ACC112 (cell line): ENCODE measurements at regions not wholly inside any gene's neighbourhood (a gene's known extent, or its start where the extent isn't known, plus 50 kb on each side); places are given as distances from the start of the nearest gene placed in this dataset.

Experiments used
- H2AFZ ChIP-seq: fragments of 200-600 bp; sonication (generic); one replicate; pipeline ENCODE4 v1.6.0; 2017; ENCODE audit warnings: antibody characterized with exemption, low read length; ENCODE audit not compliant: unreplicated experiment
- H3K27ac ChIP-seq: fragments of 200-600 bp; sonication (generic); 2 replicates; pipeline ENCODE4 v1.5.1; 2014; ENCODE audit warnings: low read depth, mild to moderate bottlenecking, antibody characterized with exemption, low read length, moderate library complexity
- H3K27me3 ChIP-seq: fragments of 200-600 bp; sonication (generic); 2 replicates; pipeline ENCODE4 v1.6.1; 2014; ENCODE audit warnings: mild to moderate bottlenecking, antibody characterized with exemption, low read length, moderate library complexity, mixed read lengths; ENCODE audit not compliant: insufficient read depth
- H3K36me3 ChIP-seq: fragments of 200-600 bp; sonication (generic); 2 replicates; pipeline ENCODE4 v1.6.1; 2016; ENCODE audit warnings: mild to moderate bottlenecking, antibody characterized with exemption, low read length, moderate library complexity, mixed read lengths; ENCODE audit not compliant: insufficient read depth
- H3K4me1 ChIP-seq: fragments of 200-600 bp; sonication (generic); one replicate; pipeline ENCODE4 v1.6.1; 2016; ENCODE audit warnings: low read length, mixed read lengths; ENCODE audit not compliant: insufficient read depth, unreplicated experiment, control insufficient read depth
- H3K4me3 ChIP-seq: fragments of 200-600 bp; sonication (generic); 2 replicates; pipeline ENCODE4 v1.5.1; 2014; ENCODE audit warnings: mild to moderate bottlenecking, low read depth, low read length
- H3K79me2 ChIP-seq: fragments of 200-600 bp; sonication (generic); one replicate; pipeline ENCODE4 v1.6.0; 2016; ENCODE audit warnings: low read length; ENCODE audit not compliant: control insufficient read depth, unreplicated experiment, insufficient read depth

DNA sequence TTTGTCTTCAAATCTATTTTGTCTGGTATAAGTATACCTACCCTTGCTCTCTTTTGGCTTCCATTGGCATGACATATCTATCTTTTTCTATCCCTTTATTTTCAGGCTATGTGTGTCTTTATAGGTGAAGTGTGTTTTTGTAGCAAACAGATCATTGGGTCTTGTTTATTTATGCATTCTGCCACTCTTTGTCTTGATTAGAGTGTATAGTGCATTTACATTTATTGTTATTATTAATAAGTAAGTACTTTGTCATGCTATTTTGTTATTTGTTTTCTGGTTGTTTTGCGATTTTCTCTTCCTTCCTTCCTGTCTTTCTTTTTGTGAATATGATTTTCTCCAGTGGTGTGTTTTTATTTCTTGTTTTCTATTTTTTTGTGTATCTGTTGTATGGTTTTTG lies 188.6 kb downstream of the GLUD2 start:
- no peak overlapping the region for H2AFZ ChIP-seq
- H3K27ac ChIP-seq = no peak overlapping the region
- H3K27me3 ChIP-seq = no peaks in the 10 kb centered on the region
- no peaks in the 10 kb centered on the region for H3K36me3 ChIP-seq
- H3K4me1 ChIP-seq = no peaks in the 10 kb centered on the region
- H3K79me2 ChIP-seq = no peaks in the 10 kb centered on the region
- no peak overlapping the region for H3K4me3 ChIP-seq

DNA sequence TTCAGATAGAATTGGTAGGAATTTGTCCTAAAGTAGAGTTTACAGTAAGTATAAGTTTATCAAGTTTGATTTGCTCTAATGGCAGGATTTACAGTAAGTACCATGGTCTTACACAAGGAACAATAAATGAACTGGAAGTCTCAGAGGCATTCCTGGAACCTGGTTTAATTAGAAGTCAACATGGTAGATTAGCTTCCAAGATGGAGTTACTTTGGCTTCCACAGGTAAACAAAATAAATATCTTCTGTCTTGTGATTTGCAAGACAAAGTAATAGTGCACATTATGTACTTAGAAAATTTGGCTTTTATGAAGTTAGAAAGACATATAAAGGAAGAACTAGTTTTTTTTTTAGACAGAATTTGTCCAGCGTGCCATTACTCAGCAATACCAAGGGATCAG lies 190.7 kb downstream of the GLUD2 start:
- Histone ChIP-seq H3K27ac (no peak overlapping the region), H2AFZ (no peak overlapping the region), H3K4me3 (no peak overlapping the region), H3K4me1 (no peaks in the 10 kb centered on the region), H3K79me2 (no peaks in the 10 kb centered on the region), H3K27me3 (no peaks in the 10 kb centered on the region), H3K36me3 (no peaks in the 10 kb centered on the region)

DNA sequence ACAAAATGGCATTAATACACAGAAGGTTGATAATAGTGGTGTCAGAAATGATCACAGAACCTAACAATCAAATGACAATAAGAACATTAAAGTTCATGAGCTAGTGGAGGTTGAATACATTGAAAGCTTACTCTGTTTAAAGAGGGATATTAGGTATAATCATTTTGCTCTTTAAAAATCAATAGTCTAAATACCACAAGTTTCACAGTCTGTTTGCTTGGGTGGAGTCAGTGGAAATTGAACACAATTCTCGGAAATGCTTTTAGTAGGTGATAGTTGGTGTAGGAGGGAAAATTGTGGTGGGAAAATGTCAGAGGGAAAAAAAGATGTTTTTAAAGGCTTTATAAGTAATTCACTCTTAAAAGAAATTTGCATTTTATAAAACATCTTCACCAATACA lies 197.1 kb downstream of the GLUD2 start:
- Histone ChIP-seq H3K79me2 (no peaks in the 10 kb centered on the region), H3K27ac (no peak overlapping the region), H3K4me3 (no peak overlapping the region), H3K4me1 (no peaks in the 10 kb centered on the region), H3K27me3 (no peaks in the 10 kb centered on the region), H3K36me3 (no peaks in the 10 kb centered on the region), H2AFZ (no peak overlapping the region)

DNA sequence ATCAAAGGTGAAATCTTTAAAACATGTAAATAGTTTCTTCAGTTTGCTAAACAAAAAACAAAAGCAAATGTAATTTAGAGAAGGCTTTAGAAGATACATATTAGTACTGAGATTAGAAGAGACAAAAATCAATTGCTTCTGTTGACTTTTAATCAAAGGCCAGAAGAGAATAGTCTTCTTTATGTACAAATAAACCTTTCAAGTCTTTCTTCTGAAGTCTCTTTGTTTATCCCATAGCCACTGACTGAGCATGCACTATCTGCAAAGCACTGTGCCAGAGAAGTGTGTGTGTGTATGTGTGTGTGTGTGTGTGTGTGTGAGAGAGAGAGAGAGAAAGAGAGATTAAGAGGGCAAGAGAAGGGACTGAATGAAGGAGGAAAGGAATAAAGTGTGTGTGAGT lies 198.4 kb downstream of the GLUD2 start:
- Histone ChIP-seq H3K27ac (no peak overlapping the region), H3K4me1 (no peaks in the 10 kb centered on the region)

DNA sequence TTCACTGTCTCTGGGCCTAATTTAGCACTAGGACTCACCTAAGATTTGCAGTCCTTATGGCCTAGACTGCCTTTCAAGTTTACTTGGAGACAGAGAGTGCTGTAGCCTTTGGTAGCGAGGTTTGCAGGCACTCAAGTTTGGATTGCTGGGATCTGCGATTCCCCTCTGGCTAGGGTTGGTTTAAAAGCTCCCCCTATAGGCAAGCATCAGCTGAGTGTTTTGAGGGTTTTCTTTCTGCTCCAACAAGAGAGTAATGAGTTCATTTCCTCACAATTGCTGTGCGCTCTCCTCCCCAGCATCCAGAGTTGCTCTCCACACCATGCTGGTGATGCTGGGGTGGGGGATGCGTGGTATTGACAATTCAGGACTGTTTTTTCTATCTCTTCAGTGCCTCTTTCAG lies 206.9 kb downstream of the GLUD2 start:
- H3K27ac ChIP-seq = no peak overlapping the region
- no peak overlapping the region for H2AFZ ChIP-seq
- H3K36me3 ChIP-seq = no peaks in the 10 kb centered on the region
- no peak overlapping the region for H3K4me3 ChIP-seq
- H3K79me2 ChIP-seq = no peaks in the 10 kb centered on the region
- no peaks in the 10 kb centered on the region for H3K27me3 ChIP-seq
- H3K4me1 ChIP-seq = peaks cover 5% of the 10 kb centered on the region

More for the DNA sequence above, 198.4 kb downstream of the GLUD2 start:
- Histone ChIP-seq H3K27me3 (no peaks in the 10 kb centered on the region), H2AFZ (no peak overlapping the region), H3K36me3 (no peaks in the 10 kb centered on the region), H3K79me2 (no peaks in the 10 kb centered on the region), H3K4me3 (no peak overlapping the region)

DNA sequence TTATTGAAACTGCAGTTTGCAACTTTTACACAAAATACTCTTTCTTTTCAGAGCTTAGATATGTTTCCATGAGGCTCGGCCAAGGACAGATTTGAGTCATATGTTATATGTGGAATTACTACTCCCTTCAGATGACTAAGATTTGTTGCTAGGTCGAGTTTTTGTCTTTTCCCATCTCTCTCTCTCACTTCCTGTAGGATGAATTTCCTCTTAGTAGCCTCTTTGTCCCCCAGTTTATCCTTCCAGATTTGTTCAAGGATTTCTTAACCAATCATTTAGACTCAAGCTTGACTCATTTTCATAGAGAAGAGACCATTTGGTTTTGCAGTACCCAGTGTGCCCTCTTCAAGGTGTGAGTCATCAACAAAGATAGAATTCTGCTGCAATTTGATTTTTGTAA lies 209.2 kb downstream of the GLUD2 start:
- H3K27ac ChIP-seq = peak overlapping the region; percentile 59
- no peaks in the 10 kb centered on the region for H3K36me3 ChIP-seq
- H3K4me3 ChIP-seq = no peak overlapping the region
- H2AFZ ChIP-seq = no peak overlapping the region
- peaks cover 5% of the 10 kb centered on the region for H3K4me1 ChIP-seq
- no peaks in the 10 kb centered on the region for H3K27me3 ChIP-seq
- H3K79me2 ChIP-seq = no peaks in the 10 kb centered on the region

DNA sequence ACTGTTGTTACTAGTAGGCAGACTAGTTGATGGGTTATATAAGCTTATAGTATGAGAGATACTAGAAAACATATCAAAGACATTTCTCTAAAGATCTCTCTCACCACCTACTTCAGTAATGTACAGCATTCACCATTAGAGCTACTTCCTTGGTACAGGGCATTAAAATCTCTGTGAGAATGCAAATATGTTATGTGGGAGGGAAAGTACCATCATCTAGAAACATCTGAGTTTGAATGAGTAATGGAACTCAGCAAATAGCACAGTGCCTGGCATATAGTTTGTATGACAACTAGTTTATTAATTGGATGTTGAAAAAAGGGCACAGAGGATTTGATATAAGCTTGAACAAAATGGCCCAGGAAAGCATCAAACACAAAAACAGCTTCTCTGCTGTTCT lies 211.1 kb downstream of the GLUD2 start:
- Histone ChIP-seq H3K4me1 (peaks cover 5% of the 10 kb centered on the region), H3K79me2 (no peaks in the 10 kb centered on the region), H3K27ac (no peak overlapping the region), H3K4me3 (no peak overlapping the region), H3K36me3 (no peaks in the 10 kb centered on the region), H3K27me3 (no peaks in the 10 kb centered on the region), H2AFZ (no peak overlapping the region)

DNA sequence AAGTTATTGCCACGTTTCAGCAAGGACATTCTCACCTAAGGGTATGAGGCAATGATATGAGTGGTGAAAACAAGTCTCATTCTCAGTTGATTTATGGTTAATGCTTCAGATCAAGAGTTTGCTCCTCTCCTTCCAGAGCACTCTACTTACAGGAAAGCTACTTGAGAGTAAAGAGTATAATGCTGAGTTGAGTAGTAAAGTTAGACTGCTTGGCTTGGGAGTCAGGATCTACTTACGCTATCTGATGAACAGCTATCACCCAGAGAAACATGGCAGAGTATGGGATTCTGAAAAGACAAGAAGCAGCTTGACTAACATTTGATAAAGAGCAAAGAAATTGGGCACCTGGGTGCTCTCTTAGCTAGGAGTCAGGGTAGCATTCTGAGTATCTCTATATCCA lies 211.8 kb downstream of the GLUD2 start:
- H3K27ac ChIP-seq = no peak overlapping the region
- H3K4me3 ChIP-seq = no peak overlapping the region
- no peaks in the 10 kb centered on the region for H3K79me2 ChIP-seq
- H3K4me1 ChIP-seq = peaks cover 5% of the 10 kb centered on the region
- H2AFZ ChIP-seq = no peak overlapping the region
- no peaks in the 10 kb centered on the region for H3K36me3 ChIP-seq
- no peaks in the 10 kb centered on the region for H3K27me3 ChIP-seq

DNA sequence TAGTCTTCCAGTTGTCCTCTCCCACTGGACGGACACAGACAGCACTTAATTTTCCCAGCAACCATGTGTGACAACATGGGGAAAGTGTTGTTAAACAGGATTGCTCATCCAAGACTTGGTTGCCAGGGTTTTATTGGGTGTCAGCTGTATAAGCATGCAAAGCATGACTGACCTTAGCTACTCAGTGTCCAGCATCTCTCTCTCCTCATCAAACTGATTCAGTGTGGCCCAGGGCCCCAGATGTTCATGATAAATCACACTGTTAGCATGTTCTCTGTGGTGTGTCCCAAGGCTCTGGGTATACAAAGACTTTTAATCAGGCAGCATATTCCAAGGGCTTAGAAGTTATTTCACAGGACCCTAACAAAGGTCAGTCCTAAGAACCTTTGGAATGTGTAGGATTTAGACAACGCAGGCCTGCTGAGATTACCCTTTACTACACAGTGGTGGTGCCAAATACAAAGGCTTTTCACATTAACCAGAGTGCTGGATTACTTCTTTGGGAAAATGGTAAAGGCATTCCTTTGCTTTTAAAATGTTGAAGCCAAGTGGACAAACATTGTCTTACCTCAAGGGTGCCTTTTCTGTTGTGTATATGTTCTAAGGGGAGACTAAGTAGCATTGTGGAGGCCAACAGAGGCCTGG lies 213.3 kb downstream of the GLUD2 start:
- no peak overlapping the region for H3K4me3 ChIP-seq
- no peak overlapping the region for H3K27ac ChIP-seq
- H3K36me3 ChIP-seq = no peaks in the 10 kb centered on the region
- no peak overlapping the region for H2AFZ ChIP-seq
- H3K27me3 ChIP-seq = no peaks in the 10 kb centered on the region
- H3K4me1 ChIP-seq = peaks cover 5% of the 10 kb centered on the region
- no peaks in the 10 kb centered on the region for H3K79me2 ChIP-seq

DNA sequence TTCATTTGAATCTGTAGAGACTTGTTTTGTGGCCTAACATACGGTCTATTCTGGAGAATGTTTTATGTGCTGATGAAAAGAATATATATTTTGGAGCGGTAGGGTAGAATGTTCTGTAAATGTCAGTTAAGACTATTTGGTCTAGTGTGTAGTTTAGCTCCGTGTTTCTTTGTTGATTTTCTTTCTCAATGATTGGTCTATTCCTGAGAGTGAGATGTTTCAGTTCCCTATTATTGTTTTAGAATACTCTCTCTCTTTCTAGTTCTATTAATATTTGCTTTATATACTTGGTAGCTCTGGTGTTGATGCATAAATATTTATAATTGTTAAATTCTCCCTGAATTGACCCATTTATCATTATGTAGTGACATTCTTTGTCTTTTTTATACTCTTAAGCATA lies 236.5 kb downstream of the GLUD2 start:
- no peak overlapping the region for H3K4me3 ChIP-seq
- H3K4me1 ChIP-seq = no peaks in the 10 kb centered on the region
- no peaks in the 10 kb centered on the region for H3K79me2 ChIP-seq
- H3K27me3 ChIP-seq = no peaks in the 10 kb centered on the region
- no peak overlapping the region for H3K27ac ChIP-seq
- no peaks in the 10 kb centered on the region for H3K36me3 ChIP-seq
- H2AFZ ChIP-seq = no peak overlapping the region

DNA sequence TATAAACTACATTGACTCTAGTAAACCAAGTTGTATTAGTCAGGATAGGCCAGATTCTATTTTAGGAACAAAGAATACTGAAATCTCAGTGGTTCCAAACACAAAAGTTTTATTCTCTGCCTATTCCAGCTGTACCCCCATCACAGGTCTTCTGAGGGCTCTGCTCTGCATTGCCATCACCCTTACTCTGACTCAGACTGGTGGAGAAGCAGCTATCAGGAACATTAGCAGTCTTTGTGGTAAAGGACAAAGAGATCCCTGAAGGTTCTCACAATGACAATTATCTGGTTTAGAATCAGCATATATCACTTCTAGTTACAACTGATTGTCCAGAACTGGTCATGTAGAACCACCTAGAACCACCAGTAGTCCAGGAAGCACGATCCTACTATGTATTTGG lies 251.1 kb downstream of the GLUD2 start:
- Histone ChIP-seq H3K27ac (no peak overlapping the region), H3K27me3 (no peaks in the 10 kb centered on the region), H3K79me2 (no peaks in the 10 kb centered on the region), H3K4me3 (no peak overlapping the region), H3K36me3 (no peaks in the 10 kb centered on the region), H3K4me1 (no peaks in the 10 kb centered on the region), H2AFZ (no peak overlapping the region)
